ENCODE measurements at regions not wholly inside any gene's neighbourhood (a gene's known extent, or its start where the extent isn't known, plus 50 kb on each side); places are given as distances from the start of the nearest gene placed in this dataset.

DNA sequence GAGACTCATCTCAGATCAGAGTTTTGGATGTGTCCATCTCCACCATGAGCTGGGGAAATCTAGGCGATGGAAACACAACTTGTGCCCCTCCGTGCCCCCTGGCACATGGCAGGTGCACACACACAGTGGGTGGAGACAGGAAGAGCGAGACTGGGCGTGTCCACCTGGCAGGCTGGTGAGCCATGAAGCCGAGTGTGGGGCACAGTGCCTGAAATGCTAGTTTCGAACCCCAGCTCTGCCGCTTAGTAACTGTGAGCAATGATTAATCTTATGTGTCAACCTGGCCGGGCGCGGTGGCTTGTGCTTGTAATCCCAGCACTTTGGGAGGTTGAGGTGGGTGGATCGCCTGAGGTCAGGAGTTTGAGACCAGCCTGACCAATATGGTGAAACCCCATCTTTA, 80.8 kb upstream of the RNU6ATAC start:
- DNase-seq (ENCODE audit: low read depth in 2 of 2) = no peak

DNA sequence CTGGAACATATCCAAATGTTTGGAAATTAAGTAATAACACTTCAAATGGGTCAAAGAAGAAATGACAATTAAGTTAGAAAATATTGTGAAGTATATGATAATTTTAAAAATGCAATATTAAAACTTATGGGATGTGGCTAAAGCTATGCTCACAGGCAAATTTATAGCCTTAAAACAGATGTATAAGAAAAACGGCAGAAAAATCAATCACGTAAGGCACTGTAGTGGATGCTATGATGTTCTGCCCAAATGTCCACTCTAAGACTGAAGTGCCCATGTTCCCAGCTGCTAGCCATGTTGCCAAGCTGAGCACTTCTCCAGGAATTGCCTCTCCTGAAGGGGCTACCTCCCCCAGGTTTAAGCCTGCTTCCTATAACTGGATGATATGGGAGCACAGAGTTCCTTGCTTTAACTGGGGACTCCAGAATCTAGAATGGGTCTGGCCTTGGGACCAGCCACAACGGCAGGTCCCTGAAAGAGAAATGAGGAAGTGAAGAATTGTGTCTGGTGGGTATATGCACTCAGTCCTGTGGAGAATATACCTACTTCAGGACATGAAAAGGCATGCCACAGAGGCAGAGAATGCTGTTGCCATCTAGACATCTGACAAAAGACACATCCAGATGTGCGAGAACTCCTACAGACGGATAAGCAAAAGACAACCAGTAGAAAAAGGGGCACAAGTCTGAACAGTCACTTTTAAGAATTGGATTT, 78.2 kb upstream of the RXRA start:
- no peak for DNase-seq (ENCODE audit: low read depth in 2 of 2)

DNA sequence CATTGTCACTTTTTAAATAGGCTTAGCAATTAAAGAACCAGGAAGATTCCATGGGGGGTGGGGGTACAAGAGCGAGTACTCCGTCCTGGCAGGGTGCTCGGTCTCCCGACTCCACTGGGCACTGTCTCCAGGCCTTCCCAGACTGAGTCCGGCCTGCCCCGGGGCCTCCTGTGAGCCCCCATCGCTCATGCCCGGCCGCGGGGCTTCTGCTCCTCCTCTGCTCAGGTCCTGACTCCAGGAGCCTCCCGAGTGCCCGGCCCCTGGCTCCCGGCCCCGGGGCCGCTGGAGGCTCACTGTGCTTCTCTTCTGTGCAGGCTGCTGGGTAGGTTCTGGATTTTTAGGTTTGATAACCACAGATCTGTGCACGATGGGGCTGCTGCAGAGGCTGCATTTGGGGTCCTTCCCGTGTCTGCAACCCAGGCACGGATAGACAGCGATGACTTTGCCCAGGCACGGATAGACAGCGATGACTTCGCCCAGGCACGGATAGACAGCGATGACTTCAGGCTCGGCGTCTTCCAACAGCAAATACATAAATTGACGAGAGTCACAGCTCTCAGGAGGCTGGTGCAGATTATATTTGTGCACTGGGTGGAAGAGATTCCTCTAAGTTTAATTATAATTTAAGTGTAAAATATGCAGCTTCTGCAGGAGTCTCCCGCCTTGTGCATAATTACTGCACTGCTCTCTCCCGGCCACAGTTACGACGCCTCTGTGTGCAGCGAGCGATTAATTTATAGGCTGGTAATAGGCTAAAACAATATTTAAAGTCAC, 74.8 kb upstream of the RXRA start:
- no peak for DNase-seq (ENCODE audit: low read depth in 2 of 2)

DNA sequence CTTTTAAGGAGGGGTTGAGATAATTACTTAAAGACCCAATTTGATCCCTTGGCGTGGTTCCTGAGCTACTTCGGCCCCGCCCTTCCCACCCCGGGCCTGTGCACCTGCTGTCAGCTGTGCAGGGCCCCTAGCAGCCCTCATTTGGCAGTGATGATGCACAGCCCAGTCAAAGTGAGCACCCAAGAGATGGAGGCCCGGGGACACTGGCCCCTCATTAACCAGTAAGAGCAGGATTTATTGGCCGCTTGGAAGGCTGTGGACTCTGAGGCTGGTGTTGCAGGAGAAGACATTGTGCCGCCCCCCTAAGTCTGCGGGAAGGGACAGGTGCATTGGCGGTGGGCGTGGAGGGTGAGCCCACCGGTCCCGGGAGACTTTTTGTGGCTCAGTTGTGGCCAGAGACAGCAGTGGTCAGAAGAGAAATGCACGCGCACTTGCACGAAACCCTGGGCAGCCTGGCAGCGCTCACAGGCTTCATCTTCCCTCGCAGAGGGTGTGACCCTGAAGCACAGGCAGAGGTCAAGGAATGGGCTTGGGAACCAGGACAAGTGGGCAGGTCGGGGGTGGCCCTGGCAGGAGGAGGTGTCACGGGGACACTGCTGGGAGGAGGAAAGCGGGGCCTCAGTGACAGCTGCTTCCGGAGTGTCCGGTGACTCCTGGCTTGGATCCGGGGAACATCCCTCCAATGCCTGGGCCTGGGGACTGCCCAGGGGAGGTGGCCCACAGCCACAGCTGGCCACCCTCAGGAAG, 74.0 kb upstream of the RXRA start:
- no peak for DNase-seq (ENCODE audit: low read depth in 2 of 2)

DNA sequence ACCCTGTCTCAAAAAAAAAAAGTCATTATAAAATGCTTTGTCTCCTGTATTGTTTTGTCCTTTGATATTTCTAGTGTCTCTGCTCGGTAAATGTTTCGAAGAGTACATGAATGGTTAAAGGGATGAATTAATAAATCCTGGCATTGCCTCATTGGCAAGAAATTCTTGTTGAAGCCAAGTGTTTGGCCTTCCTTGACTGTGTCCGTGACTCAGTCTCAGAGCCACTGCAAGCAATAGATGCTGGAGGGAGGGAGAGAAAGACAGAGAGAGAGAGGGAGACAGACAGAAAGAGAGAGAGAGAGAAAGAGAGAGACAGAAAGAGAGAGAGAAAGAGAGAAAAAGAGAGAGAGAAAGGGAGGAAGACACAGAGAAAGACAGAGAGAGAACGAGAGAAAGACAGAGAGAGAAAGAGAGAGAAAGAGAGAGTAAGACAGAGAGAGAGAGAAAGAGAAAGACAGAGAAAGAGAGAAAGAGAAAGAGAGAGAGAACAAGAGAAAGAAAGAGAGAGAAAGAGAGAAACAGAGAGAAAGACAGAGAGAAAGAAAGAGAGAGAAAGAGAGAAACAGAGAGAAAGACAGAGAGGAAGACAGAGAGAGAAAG, 72.5 kb upstream of the RXRA start:
- no peak for DNase-seq (ENCODE audit: low read depth in 2 of 2)

DNA sequence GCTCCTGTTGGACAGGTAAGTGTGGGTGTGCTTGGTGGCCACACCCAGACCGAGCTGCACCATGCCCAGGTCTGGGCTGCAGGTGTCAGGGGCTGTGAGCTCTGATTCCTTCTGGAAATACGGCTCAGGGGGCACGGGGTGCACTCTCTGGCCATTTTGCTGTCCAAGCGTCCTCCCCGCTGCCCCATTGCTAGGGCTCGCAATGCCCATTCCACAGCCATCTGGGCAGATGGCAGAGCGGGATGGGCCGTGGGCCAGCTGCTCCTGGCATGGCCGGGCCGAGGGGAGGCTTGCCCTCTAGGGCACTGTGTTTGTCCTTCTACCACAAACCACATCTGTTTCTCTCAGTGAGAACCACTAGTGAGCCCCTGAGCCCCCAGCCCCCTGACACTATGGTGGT, 67.9 kb upstream of the RXRA start:
- no peak for DNase-seq (ENCODE audit: low read depth in 2 of 2)

DNA sequence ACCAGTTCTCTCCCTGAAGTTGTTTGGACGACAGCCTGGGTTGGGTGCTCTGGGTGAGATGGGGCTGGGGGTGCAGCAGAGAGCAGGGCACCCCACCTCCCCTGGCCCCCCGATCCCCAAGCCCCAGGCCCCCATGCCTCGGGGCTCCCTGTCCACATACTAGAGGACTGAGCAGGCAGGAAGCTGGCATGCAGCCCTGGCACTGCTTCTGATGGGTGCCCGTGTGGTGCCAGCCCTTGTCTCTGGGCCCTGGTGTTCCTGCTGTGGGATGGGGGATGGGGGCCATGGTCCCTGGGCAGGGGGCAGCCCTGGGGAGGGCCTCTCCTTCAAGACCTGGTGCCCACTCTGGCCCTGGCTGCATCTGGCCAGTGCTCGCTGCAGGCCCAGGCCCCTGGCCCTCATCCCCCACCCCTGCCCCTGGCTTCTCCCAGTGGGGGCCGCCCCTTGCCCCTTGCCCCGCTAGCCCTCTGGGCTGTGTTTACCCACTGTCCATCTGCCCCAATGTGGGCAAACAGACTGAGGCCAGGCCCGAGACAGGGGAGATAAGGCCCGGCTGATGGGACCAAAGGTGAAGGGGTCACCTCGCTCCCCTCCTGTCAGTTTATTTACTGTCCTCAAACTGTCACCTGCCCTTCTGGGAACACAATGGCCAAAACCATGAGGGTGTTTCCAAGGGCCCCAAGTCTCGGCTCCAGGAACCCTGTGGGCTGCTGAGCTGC, 67.3 kb upstream of the RXRA start:
- DNase-seq (ENCODE audit: low read depth in 2 of 2) = no peak

DNA sequence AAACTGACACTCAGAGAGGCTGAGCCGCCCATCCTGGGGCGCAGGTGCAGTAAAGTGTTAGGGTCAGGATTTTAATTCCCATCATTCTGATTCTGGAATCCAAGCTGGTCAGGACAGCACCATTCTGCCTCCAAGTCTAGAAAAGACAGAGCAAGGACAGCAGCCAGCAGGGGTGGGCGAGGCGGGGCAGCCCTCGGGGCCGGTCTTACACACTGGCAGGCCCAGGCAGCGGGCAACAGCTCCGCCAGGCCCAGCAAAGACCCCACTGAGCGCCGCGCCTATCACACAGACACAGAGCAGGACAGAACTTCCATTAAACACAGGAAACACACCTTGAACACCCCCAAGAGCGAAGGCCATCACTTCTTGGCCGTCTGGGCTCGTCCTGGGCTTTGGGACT, 66.5 kb upstream of the RXRA start:
- DNase-seq (ENCODE audit: low read depth in 2 of 2) = no peak

DNA sequence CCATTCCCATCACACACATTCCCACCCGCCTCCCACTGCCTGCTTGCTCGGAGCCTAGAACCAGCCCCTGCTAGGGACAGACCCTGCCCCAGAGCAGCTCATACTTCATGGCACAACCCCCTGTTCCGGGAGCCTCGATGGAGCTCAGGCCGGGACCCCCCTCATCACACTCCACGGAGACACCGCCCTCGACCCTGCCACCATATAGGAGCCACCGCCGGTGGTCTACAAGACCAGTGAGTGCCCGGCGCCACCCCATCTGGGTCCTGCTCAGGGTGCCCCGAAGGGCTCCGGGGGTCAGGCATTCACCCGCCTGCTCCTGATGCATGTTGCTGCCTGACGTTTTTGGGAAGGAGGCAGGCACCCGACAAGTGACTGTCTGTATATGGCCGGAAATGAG, 65.5 kb upstream of the RXRA start:
- no peak for DNase-seq (ENCODE audit: low read depth in 2 of 2)

DNA sequence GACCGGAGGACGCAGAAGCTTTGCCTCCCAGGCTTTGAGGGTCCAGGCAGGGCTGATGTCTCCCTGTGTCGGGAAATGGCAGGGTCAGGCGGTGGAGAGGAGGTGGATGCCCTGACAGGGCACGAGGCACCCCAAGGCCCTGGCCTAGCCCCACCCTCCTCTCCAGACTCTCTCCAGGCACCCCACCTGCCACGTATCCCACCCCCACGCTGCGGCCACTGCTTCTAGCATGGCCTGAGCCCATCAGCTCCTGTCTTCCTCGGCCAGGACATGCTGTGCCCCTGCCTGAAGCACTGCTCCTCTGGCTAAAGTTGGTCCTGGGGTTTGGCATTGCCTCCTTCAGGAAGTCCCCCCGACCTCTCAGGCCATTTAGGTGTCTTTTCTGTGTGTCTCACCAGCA, 64.2 kb upstream of the RXRA start:
- DNase-seq (ENCODE audit: low read depth in 2 of 2) = no peak

DNA sequence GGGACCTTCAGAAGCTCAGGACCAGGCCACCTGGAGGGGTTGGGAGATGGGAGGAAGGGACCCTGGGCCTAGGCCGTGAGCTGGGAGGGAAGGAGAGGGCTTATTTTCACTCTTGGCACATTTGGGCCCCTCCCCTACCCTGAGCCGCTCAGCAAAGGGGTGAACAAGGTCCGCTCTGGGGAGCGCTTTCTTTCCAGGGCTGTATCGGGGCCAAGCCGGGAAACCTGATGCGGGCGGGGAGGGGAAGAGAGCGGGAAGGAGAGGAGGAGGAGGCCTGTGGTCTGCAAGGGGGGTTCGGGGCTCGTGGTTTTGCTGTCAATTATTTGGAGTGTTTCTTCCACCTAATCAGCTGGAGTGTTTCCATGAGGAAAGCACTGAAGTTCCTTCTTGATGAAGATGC, 62.7 kb upstream of the RXRA start:
- DNase-seq (ENCODE audit: low read depth in 2 of 2) = no peak

DNA sequence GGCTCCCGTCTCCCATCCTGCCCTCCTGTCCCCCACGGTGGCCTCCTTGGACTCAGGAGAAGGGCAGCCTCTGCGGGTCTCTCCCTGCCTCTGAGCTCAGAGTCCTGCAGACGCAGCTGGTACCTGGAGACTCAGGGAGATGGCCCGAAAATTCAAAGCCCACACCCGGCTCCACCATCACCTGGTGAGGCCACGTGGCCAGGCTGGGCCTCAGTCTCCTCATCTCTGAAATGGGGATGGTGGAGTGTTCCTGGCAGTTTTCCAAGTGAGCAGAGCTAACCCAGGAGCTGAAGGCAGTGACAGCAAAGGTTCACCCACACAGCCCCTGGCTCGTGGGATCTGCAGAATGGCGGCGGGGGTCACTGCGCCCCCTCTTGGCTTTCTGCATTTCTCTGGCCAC, 62.1 kb upstream of the RXRA start:
- no peak for DNase-seq (ENCODE audit: low read depth in 2 of 2)

DNA sequence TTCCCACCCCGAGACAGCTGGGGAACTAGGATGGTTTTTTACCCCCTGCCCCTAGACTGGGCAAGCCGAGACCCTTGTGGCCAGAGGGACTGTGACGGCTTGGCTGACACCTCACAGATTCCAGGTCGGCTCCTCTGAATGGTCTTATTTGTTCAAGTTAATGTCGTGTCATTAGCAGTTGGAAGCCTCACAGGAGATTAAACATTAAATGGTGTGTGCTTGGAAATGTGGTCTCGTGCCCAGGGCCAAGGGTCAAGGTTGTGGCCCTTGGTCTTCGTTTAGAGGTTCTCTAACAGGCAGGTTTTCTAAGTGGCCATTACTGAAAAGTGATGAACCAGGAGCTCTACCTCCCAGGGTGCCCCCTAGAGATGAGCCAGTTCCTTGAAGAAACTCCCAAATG, 61.2 kb upstream of the RXRA start:
- DNase-seq (ENCODE audit: low read depth in 2 of 2) = no peak

DNA sequence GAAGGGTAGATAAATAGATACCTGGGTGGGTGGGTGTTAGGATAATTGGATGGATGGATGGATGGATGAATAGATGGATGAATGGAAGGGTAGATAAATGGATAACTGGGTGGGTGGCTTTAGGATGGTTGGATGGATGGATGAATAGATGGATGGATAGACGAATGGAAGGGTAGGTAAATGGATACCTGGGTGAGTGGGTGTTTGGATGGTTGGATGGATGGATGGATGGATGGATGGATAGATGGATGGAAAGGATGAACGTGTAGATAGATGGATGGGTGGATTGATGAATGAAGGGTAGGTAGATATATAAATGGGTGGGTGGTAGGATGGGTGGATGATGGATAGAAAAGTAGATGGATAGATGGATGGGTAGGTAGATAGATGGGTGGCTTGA, 59.8 kb upstream of the RXRA start:
- DNase-seq (ENCODE audit: low read depth in 2 of 2) = no peak

DNA sequence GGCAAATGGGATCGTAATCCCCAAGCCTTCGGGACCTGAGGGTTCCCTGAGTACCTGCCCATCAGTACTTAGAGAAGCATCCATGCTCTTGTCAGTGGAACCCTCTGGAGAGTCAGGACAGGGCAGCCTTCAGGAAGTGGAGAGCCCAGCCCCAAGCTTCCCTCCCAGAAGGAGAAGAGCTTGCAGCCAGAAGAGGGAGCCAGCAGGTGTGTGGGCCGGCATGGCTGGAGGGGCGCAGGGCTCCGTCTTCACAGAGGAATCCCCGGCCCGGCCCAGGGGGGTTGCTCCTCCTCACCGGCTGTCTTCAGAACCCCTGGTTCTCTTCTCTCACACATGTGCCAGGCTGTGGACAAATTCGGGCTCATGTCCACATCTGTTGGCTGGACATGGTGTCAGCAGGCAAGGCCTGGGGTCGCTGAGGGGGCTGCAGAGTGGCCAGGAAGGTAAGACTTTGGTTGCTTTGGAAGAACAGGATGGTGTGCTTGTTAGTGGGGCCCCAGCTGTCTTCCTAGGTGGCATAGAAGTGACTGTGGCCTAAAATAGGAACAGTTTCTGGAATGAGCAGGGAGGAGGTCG, 58.9 kb upstream of the RXRA start:
- no peak for DNase-seq (ENCODE audit: low read depth in 2 of 2)

DNA sequence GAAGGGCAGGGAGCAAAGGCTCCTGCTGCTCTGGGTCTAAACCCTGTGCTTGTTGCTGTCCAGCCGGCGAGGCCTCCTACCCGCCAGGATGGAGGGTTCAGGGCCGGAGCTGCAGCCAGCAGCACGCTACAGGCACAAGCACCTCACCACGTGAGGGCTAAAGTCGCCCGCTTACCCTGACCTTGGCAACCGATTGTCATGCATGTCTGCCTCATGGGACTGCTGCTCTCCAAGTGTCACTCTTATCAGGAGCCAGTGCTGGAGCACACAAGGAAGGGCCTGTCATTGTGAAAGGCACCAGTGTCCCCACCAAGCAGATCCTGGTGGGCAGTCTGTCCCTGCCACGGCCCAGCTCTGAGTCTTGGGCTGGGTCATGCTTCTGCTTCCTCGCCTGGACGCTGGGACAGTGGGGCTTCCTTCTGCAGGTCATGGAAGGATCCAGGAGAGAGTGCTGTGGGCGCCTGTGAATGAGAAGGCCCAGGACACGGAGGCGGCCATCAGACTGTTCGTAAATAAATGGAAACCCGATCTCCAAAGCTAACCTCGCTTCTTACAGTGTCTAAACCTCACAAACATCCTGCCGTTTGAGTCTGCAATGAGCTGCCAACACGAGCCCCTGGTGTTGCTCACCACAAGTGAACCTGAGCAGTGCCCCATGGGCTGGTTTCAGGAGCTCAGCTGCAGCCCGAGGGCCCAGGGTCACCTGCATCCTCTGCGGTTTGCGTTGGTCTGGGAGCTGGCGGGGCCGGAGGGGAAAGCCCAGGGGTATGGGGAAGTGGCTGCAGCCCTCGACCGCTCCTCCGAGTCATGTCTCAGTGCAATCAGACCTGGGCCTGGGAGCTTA, 58.2 kb upstream of the RXRA start:
- no peak for DNase-seq (ENCODE audit: low read depth in 2 of 2)

DNA sequence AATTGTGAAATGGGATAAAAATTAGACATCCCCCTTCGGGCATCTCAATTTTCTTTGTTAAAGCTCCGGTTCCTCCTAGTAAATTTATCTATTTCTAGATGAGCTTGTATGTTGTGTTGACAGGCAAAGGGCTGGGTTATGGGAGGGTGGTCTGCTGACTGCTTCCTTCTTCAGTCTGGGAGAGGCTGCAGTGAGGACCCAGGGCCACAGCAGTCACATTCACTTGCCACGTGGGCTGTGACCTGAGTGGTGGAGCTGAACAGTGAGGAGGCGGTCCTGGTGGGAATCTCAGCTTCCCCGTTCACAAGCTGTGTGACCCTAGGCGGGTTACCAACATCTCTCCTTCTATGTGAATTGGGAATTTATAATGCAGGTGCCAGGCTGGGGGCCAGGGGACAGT, 57.5 kb upstream of the RXRA start:
- DNase-seq (ENCODE audit: low read depth in 2 of 2) = no peak

DNA sequence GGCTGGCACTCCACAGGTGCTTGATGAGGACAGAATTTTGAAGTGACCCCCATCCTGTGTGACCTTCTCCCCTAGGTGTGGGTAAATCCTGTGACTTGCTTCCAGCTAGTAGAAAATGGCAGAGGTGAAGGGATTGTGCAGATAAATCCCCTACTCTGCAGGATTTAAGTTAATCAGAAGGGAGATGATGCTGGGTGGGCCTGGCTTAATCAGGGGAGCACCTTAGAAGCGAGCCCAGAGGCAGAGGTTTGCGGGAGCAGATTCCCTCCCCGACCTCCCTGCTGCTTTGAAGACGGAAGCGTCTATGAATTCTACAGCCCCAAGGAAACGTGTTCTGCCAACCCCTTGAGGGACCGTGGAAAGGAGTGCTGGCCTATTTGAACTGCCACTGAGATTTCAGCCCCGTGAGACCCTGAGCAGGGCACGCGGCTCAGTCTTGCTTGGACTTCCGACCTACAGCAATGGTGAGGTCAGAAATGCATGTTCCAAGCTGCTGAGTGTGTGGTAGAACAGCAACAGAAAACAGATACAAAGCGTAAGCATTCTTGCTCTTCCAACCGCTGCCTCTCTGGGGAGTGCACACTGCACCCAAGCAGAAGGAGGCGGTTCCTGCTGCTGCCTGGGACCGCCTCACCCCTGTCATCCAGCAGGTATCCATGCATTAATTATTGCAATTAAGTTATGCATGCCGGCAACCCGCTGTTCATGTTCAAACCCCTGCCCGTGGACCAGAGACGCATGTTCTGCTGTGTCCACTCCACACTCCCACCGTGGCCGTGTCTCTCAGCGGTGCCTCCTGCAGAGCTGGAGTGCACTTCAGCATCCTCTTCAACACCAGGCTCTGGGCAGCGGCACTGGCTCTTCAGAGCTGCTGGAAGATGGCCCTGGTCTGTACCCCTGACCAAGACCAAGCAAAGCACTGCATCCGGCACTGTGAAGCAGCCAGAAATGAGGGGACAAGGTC, 54.6 kb upstream of the RXRA start:
- DNase-seq (ENCODE audit: low read depth in 2 of 2) = no peak

DNA sequence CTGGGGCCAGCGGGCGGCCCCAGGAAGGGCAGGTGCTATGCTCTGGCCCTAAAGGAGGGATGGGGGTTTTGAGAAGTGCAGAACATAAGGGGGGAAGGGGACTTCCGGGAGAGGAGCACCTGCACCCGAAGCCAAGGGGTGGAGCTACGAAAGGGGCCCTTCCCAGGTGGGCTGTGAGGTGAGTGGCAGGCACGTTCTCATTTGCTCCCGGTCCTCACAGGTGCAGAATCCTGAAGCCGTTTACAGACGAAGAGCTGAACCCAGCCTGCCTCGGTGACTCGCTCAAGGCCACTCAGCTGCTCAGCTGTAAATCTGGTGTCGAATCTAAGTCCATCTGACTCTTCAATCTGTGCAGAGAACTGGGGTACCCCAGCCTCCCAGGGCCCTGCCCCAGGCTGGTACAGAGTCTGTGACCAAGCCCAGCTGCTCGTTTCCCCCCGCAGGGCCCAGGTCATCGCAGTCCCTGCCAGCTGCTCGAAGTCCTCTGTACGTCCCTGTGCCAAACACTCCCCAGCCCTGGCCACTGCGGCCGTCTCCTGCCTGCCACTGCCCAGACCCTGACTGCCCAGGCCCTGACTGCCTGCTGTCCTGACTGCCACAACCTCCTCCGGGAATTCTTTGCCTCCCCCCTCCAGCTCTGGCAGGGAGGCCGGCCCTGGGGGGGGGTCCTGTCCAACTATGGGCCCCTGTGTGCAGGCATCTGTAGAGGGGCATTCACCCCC, 53.8 kb upstream of the RXRA start:
- no peak for DNase-seq (ENCODE audit: low read depth in 2 of 2)

Data from activated CD8-positive, alpha-beta memory T cell treated with anti-CD3 and anti-CD28 coated beads for 4 hours (primary cell).